Activated B cell treated with CpG ODN at 0.5 μM for 24 hours (primary cell): ENCODE measurements at regions not wholly inside any gene's neighbourhood (a gene's known extent, or its start where the extent isn't known, plus 50 kb on each side); places are given as distances from the start of the nearest gene placed in this dataset.

Experiments used
- ATAC-seq: fragments of 200-7000 bp; cut with Tn5 transposase; one replicate; pipeline ENCODE4 v1.10.0; 2021; ENCODE audit warnings: low read depth, mild to moderate bottlenecking, moderate library complexity
- CTCF ChIA-PET: fragments of 350-600 bp; sonication (Branson Sonifier 250); formaldehyde crosslinking; loops from one replicate; lab custom pipeline; 2021; ENCODE audit warnings: antibody characterized with exemption; lab: Charles Lee
- POLR2A ChIA-PET: fragments of 350-600 bp; sonication (Branson Sonifier 250); formaldehyde crosslinking; loops from one replicate; lab custom pipeline; 2021; ENCODE audit warnings: antibody characterized with exemption; lab: Charles Lee
- DNase-seq: peaks from one replicate; pipeline ENCODE4 v3.0.0; 2022
- H3K27ac Mint-ChIP-seq: one replicate; pipeline ENCODE4 v1.8.0; 2020; ENCODE audit warnings: mixed read lengths
- H3K27me3 Mint-ChIP-seq: one replicate; pipeline ENCODE4 v1.8.0; 2021; ENCODE audit warnings: mixed read lengths
- H3K36me3 Mint-ChIP-seq: one replicate; pipeline ENCODE4 v1.8.0; 2021; ENCODE audit warnings: low read depth, mixed read lengths
- H3K4me1 Mint-ChIP-seq: one replicate; pipeline ENCODE4 v1.8.0; 2021; ENCODE audit warnings: mixed read lengths
- H3K4me3 Mint-ChIP-seq: one replicate; pipeline ENCODE4 v1.8.0; 2020; ENCODE audit warnings: mild to moderate bottlenecking, mixed read lengths
- H3K9me3 Mint-ChIP-seq: one replicate; pipeline ENCODE4 v1.8.0; 2020; ENCODE audit warnings: mixed read lengths
- intact Hi-C: fragments of 100-400 bp; cut with micrococcal nuclease; formaldehyde crosslinking; loops from one replicate; pipeline ENCODE4 v1.15.1; 2024
- TF ChIP-seq, protein P1 (sequence below): fragments of 200-600 bp; IDR thresholded peaks from one replicate; pipeline ENCODE4 v1.8.0; 2022; ENCODE audit warnings: antibody characterized with exemption, mild to moderate bottlenecking

DNA sequence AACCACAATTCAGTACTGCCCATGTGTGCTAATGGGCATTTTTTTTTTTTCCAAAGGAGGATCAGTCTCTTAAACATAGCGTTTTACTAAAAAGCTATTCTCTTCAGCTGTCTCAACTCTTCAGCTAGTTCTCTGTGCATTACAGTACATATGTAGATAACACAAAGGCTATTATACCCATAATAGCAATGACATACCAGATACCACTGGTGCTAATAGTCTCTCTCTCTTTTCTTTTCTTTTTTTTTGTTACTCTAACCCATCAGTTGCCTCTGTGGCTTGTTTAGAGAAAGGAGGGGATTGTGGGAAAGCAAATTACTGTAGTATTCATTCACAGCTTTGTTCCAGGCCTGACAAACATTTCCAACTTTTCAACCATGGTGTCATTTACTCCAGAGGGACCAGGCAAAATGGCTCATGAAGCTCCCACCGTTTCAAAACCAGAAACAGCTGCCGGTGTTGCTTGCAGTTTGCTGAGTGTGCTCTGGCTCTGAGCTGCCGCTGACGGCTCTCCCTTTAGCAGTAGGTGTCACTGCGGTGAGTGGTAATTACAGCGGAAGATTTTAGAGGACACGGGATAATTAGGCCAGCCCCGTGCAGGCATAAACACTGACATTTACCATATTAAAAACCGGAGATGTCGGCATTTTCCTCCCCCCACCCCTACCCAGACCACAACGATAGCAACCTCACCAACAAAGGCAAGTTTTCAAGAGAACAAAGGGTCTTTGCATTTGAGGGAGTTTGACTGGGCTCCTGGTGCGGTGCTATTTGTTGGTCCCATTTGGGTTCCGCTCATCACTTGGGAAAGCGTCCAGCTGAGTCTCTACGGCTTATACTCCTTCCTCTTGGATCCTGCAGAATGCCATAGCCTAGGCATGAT is 1005.5 kb downstream of the KCNMA1 start:
- DNase-seq = no peak
- Mint-ChIP-seq H3K36me3 (no peaks in the 10 kb centered on the region), H3K4me1 (no peaks in the 10 kb centered on the region), H3K9me3 (no peaks in the 10 kb centered on the region), H3K4me3 (no peak overlapping the region), H3K27me3 (no peaks in the 10 kb centered on the region), H3K27ac (no peak overlapping the region)
- no peak for ATAC-seq
- POLR2A ChIA-PET = no interaction called here
- intact Hi-C loops = loop anchor here (5.0 kb wide), 1 partner anchor 270 kb away; no protein-coding TSS in a partner anchor
- CTCF ChIA-PET = no interaction called here
- TF ChIP-seq, protein P1, sequence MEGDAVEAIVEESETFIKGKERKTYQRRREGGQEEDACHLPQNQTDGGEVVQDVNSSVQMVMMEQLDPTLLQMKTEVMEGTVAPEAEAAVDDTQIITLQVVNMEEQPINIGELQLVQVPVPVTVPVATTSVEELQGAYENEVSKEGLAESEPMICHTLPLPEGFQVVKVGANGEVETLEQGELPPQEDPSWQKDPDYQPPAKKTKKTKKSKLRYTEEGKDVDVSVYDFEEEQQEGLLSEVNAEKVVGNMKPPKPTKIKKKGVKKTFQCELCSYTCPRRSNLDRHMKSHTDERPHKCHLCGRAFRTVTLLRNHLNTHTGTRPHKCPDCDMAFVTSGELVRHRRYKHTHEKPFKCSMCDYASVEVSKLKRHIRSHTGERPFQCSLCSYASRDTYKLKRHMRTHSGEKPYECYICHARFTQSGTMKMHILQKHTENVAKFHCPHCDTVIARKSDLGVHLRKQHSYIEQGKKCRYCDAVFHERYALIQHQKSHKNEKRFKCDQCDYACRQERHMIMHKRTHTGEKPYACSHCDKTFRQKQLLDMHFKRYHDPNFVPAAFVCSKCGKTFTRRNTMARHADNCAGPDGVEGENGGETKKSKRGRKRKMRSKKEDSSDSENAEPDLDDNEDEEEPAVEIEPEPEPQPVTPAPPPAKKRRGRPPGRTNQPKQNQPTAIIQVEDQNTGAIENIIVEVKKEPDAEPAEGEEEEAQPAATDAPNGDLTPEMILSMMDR = no peak

DNA sequence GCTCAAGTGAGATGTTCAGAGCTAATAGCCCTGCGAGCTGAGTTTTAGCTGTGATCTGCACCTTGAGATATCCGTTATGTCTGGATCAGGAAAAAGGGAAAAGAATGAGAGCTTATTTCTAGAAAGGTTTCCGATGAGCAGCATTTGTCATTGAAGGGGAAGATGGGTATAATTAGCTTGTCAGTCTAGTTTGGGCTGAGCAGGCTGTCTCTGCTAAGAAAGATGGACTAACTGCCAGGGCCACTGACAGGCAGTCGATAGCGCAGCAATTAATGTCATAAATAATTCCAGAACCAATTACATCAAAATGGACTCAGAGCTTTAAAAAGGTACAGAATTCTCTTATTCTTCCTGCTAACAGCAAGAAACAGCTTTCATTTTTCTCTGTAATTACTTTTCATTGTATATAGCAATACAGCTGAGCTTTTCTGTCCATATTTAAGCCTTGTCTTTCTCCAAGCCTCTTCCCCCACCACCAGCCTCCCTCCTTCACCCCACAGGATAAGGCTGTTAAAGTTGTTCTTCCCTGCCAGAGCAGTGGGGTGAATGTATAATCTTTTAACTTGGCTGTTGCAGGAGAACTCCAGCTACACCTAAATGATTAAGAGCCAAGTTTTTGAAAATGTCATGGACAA is 1006.5 kb downstream of the KCNMA1 start:
- Mint-ChIP-seq H3K4me1 (no peaks in the 10 kb centered on the region), H3K27me3 (no peaks in the 10 kb centered on the region), H3K4me3 (no peak overlapping the region), H3K9me3 (no peaks in the 10 kb centered on the region), H3K27ac (no peak overlapping the region), H3K36me3 (no peaks in the 10 kb centered on the region)
- ChIA-PET CTCF (interaction anchor here (1.2 kb wide), 1 partner anchor 353 kb away, joined by 4 read pairs; no protein-coding TSS in a partner anchor), POLR2A (interaction anchor here (0.5 kb wide), 1 partner anchor 48 kb away, joined by 3 read pairs; no protein-coding TSS in a partner anchor)
- ATAC-seq (no peak), DNase-seq (no peak)
- intact Hi-C loops = loop anchor here (5.0 kb wide), 1 partner anchor 271 kb away; no protein-coding TSS in a partner anchor
- TF ChIP-seq, protein P1 = no peak

DNA sequence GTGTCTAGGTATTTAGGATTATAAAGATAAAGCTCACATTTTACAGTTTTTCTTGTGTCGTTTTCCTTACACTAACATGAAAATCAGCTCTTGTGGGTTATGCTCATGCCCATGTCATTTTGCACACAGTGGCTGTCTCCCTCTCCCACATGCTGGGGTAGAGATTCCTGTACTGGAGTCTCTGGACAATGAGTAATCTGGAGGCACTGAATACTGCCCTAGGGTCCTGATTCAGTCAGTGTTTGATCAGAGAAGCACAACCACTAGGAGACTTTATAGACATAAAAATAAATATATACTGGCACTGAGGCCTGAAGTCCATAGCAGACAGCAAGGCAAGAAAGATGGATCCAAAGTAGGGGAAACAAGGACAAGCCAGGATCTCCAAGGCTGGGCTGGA is 1008.8 kb downstream of the KCNMA1 start:
- DNase-seq = no peak
- ATAC-seq = no peak
- Mint-ChIP-seq H3K4me1 (peaks cover 4% of the 10 kb centered on the region), H3K4me3 (no peak overlapping the region), H3K27ac (no peak overlapping the region), H3K27me3 (no peaks in the 10 kb centered on the region), H3K36me3 (no peaks in the 10 kb centered on the region), H3K9me3 (no peaks in the 10 kb centered on the region)
- TF ChIP-seq, protein P1 = no peak
- intact Hi-C loops = no loop called here
- ChIA-PET CTCF (no interaction called here), POLR2A (no interaction called here)

DNA sequence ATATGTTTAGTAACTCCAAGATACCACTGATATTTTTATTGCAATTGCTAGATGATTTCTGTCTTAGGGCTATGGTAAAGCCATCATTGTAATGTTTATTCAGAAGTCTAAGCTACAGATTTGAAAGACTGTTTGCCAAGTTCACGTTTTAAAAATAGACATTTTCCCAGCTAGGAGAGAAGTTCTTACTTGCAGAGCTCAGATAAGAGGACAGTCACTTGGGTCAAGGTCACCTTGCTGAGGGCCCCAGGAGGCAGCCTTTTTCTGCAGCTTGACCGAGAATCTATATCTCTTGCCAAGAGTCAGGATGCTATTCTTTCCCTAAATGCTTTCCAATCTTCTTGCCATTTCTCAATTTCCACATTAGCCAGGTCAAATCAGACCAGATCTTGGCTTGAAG is 1011.2 kb downstream of the KCNMA1 start:
- no peak for DNase-seq
- CTCF ChIA-PET = no interaction called here

More for the DNA sequence above, 1011.2 kb downstream of the KCNMA1 start:
- H3K27me3 Mint-ChIP-seq = no peaks in the 10 kb centered on the region
- TF ChIP-seq, protein P1 = no peak
- H3K4me1 Mint-ChIP-seq = peaks cover 4% of the 10 kb centered on the region
- POLR2A ChIA-PET = no interaction called here
- H3K9me3 Mint-ChIP-seq = no peaks in the 10 kb centered on the region
- H3K27ac Mint-ChIP-seq = no peak overlapping the region
- H3K4me3 Mint-ChIP-seq = no peak overlapping the region
- intact Hi-C loops = no loop called here
- no peaks in the 10 kb centered on the region for H3K36me3 Mint-ChIP-seq
- ATAC-seq = no peak
